IMR-90 (cell line): ENCODE measurements at regions not wholly inside any gene's neighbourhood (a gene's known extent, or its start where the extent isn't known, plus 50 kb on each side); places are given as distances from the start of the nearest gene placed in this dataset.

Experiments used
- BHLHE40 ChIP-seq: fragments of 150-350 bp; IDR thresholded peaks from 2 replicates; pipeline ENCODE4 v1.6.1; 2016; ENCODE audit warnings: mild to moderate bottlenecking, low read depth, low read length
- CEBPB ChIP-seq: IDR thresholded peaks from 2 replicates; pipeline ENCODE4 v1.6.1; 2012; ENCODE audit warnings: low read depth, low read length, improper control_type of control experiment
- MAFK ChIP-seq: IDR thresholded peaks from 2 replicates; pipeline ENCODE4 v1.6.1; 2012; ENCODE audit warnings: low read depth, low read length, improper control_type of control experiment
- POLR2A ChIP-seq: IDR thresholded peaks from 2 replicates; pipeline ENCODE4 v1.6.1; 2012; ENCODE audit warnings: mild to moderate bottlenecking, low read depth, low read length
- RAD21 ChIP-seq: IDR thresholded peaks from 2 replicates; pipeline ENCODE4 v1.6.1; 2012; ENCODE audit warnings: low read length, improper control_type of control experiment
- RCOR1 ChIP-seq: IDR thresholded peaks from 2 replicates; pipeline ENCODE4 v1.6.1; 2012; ENCODE audit warnings: mild to moderate bottlenecking, low read length, improper control_type of control experiment; ENCODE audit not compliant: insufficient replicate concordance
- SMC3 ChIP-seq: fragments of 150-350 bp; IDR thresholded peaks from 2 replicates; pipeline ENCODE4 v1.6.1; 2016; ENCODE audit warnings: low read depth, mild to moderate bottlenecking, antibody characterized with exemption, low read length, moderate library complexity
- TF ChIP-seq, protein P1 (sequence below): conservative IDR thresholded peaks from 2 replicates; pipeline ENCODE4 v1.5.1; 2012; ENCODE audit warnings: mild to moderate bottlenecking, low read depth, low read length, improper control_type of control experiment

GRCh38 chr18:64337018-64337417 lies 188.1 kb upstream of the LINC00305 start:
- TF ChIP-seq, protein P1, sequence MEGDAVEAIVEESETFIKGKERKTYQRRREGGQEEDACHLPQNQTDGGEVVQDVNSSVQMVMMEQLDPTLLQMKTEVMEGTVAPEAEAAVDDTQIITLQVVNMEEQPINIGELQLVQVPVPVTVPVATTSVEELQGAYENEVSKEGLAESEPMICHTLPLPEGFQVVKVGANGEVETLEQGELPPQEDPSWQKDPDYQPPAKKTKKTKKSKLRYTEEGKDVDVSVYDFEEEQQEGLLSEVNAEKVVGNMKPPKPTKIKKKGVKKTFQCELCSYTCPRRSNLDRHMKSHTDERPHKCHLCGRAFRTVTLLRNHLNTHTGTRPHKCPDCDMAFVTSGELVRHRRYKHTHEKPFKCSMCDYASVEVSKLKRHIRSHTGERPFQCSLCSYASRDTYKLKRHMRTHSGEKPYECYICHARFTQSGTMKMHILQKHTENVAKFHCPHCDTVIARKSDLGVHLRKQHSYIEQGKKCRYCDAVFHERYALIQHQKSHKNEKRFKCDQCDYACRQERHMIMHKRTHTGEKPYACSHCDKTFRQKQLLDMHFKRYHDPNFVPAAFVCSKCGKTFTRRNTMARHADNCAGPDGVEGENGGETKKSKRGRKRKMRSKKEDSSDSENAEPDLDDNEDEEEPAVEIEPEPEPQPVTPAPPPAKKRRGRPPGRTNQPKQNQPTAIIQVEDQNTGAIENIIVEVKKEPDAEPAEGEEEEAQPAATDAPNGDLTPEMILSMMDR = no peak
- no peak for TF ChIP-seq POLR2A
- TF ChIP-seq RAD21 = no peak
- TF ChIP-seq RCOR1 = no peak
- no peak for TF ChIP-seq CEBPB
- no peak for TF ChIP-seq BHLHE40
- no peak for TF ChIP-seq MAFK
- no peak for TF ChIP-seq SMC3
